ENCODE measurements at regions not wholly inside any gene's neighbourhood (a gene's known extent, or its start where the extent isn't known, plus 50 kb on each side); places are given as distances from the start of the nearest gene placed in this dataset.

DNA sequence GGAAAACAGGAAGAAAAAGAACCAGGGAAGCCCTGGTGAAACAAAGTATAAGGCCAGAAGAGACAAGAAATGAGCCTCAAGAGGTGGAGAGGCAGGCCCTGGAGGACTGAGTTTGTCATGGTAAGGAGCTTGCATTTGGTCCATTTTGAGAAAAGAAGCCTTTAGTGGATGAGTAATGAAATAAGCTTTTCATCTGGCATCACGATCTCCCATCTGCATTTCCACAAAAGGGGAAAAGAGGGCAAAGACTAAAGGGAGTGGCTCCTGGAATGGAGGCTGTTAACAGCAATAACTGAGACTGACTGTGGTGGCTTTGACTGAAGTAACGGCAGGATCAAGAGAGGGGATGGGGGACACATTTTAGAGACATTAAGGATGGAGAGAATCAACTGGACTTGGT lies 148.8 kb upstream of the NBEA start:
- no peak overlapping the region for H3K4me3 ChIP-seq (replicated peaks in 1 of 3; ENCODE audit: low read depth in 2 of 3, low read length in 3 of 3)
- Mint-ChIP-seq H3K27ac (no peak overlapping the region), H3K9me3 (peaks cover 9 to 54% (median 15%) of the 10 kb centered on the region in 7 donors), H3K27me3 (ENCODE audit: low read depth in 3 of 3) (no peaks in the 10 kb centered on the region), H3K4me1 (no peaks in the 10 kb centered on the region), H3K4me3 (no peak overlapping the region), H3K36me3 (no peaks in the 10 kb centered on the region)
- DNase-seq: no peak
- no peaks in the 10 kb centered on the region for H3K79me2 ChIP-seq (ENCODE audit: insufficient read depth, low read length)
- H2AFZ ChIP-seq (ENCODE audit: insufficient read depth, low read depth, low read length, poor library complexity, severe bottlenecking): no peak overlapping the region
- H3K9ac ChIP-seq (ENCODE audit: insufficient read depth, low read length, poor library complexity, severe bottlenecking): no peak overlapping the region
- no peaks in the 10 kb centered on the region for H3K36me3 ChIP-seq (replicated peaks in 1 of 2; ENCODE audit: control insufficient read depth in 1 of 2, insufficient read depth in 2 of 2, low read length in 2 of 2)
- WGBS (ENCODE audit: insufficient coverage): 85% methylated on average over 1 of the region's 2 CpGs
- intact Hi-C loops (cut with micrococcal nuclease): no loop called here
- H3K4me2 ChIP-seq (replicated peaks; ENCODE audit: extremely low read depth, low read length, poor library complexity, severe bottlenecking): no peak overlapping the region
- H3K27me3 ChIP-seq (ENCODE audit: control insufficient read depth in 2 of 2, insufficient read depth in 2 of 2, low read length in 2 of 2): no peaks in the 10 kb centered on the region
- H3K4me1 ChIP-seq (ENCODE audit: control insufficient read depth in 1 of 2, insufficient read depth in 2 of 2, low read length in 2 of 2): no peaks in the 10 kb centered on the region
- no peak overlapping the region for H3K27ac ChIP-seq (ENCODE audit: low read depth in 1 of 2, low read length in 2 of 2)
- H3K9me3 ChIP-seq (replicated peaks in 1 of 2; ENCODE audit: control insufficient read depth in 1 of 2, insufficient read depth in 1 of 2, low read length in 2 of 2): peaks cover 35 to 37% of the 10 kb centered on the region in 2 donors
- no peaks in the 10 kb centered on the region for H4K20me1 ChIP-seq (ENCODE audit: insufficient read depth, low read length)
- TF ChIP-seq, protein P1, sequence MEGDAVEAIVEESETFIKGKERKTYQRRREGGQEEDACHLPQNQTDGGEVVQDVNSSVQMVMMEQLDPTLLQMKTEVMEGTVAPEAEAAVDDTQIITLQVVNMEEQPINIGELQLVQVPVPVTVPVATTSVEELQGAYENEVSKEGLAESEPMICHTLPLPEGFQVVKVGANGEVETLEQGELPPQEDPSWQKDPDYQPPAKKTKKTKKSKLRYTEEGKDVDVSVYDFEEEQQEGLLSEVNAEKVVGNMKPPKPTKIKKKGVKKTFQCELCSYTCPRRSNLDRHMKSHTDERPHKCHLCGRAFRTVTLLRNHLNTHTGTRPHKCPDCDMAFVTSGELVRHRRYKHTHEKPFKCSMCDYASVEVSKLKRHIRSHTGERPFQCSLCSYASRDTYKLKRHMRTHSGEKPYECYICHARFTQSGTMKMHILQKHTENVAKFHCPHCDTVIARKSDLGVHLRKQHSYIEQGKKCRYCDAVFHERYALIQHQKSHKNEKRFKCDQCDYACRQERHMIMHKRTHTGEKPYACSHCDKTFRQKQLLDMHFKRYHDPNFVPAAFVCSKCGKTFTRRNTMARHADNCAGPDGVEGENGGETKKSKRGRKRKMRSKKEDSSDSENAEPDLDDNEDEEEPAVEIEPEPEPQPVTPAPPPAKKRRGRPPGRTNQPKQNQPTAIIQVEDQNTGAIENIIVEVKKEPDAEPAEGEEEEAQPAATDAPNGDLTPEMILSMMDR (IDR thresholded peaks at IDR 0.05): no peak

DNA sequence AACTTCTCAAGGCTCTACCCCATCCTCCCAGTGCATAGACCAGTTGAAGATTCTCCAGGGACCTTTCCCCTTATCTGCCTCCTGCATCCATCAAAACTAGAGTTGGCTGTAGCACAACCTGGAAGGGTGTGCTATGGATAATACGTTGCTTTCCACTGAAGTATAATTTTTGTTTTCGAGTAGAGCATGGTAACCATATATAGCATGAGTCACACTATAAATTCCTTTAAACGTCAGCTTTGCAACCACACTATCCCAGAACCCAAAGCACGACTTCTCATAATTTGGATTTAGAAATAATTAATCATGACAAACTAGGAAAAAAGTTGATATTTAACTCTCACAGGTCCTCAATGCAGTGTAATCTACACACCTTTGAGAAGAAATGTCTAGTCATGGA lies 138.3 kb upstream of the NBEA start:
- no peaks in the 10 kb centered on the region for H3K79me2 ChIP-seq (ENCODE audit: insufficient read depth, low read length)
- Mint-ChIP-seq H3K4me3 (no peak overlapping the region), H3K27ac (no peak overlapping the region), H3K36me3 (no peaks in the 10 kb centered on the region), H3K27me3 (ENCODE audit: low read depth in 3 of 3) (peaks cover 0 to 2% (median 0%) of the 10 kb centered on the region in 3 donors), H3K4me1 (no peaks in the 10 kb centered on the region), H3K9me3 (peaks cover 5 to 22% (median 17%) of the 10 kb centered on the region in 7 donors)
- H3K4me1 ChIP-seq (ENCODE audit: control insufficient read depth in 1 of 2, insufficient read depth in 2 of 2, low read length in 2 of 2): no peaks in the 10 kb centered on the region
- DNase-seq: no peak
- intact Hi-C loops (cut with micrococcal nuclease): no loop called here
- no peak overlapping the region for H2AFZ ChIP-seq (ENCODE audit: insufficient read depth, low read depth, low read length, poor library complexity, severe bottlenecking)
- no CpG with 5 or more reads among the region's 4 CpGs for WGBS (ENCODE audit: insufficient coverage)
- TF ChIP-seq, protein P1 (IDR thresholded peaks at IDR 0.05): no peak
- H3K27ac ChIP-seq (ENCODE audit: low read depth in 1 of 2, low read length in 2 of 2): no peak overlapping the region
- H4K20me1 ChIP-seq (ENCODE audit: insufficient read depth, low read length): no peaks in the 10 kb centered on the region
- H3K4me2 ChIP-seq (replicated peaks; ENCODE audit: extremely low read depth, low read length, poor library complexity, severe bottlenecking): no peak overlapping the region
- H3K36me3 ChIP-seq (replicated peaks in 1 of 2; ENCODE audit: control insufficient read depth in 1 of 2, insufficient read depth in 2 of 2, low read length in 2 of 2): no peaks in the 10 kb centered on the region
- H3K9me3 ChIP-seq (replicated peaks in 1 of 2; ENCODE audit: control insufficient read depth in 1 of 2, insufficient read depth in 1 of 2, low read length in 2 of 2): no peaks in the 10 kb centered on the region
- no peak overlapping the region for H3K4me3 ChIP-seq (replicated peaks in 1 of 3; ENCODE audit: low read depth in 2 of 3, low read length in 3 of 3)
- H3K27me3 ChIP-seq (ENCODE audit: control insufficient read depth in 2 of 2, insufficient read depth in 2 of 2, low read length in 2 of 2): no peaks in the 10 kb centered on the region
- H3K9ac ChIP-seq (ENCODE audit: insufficient read depth, low read length, poor library complexity, severe bottlenecking): no peak overlapping the region
